ENCODE measurements at regions not wholly inside any gene's neighbourhood (a gene's known extent, or its start where the extent isn't known, plus 50 kb on each side); places are given as distances from the start of the nearest gene placed in this dataset.

DNA sequence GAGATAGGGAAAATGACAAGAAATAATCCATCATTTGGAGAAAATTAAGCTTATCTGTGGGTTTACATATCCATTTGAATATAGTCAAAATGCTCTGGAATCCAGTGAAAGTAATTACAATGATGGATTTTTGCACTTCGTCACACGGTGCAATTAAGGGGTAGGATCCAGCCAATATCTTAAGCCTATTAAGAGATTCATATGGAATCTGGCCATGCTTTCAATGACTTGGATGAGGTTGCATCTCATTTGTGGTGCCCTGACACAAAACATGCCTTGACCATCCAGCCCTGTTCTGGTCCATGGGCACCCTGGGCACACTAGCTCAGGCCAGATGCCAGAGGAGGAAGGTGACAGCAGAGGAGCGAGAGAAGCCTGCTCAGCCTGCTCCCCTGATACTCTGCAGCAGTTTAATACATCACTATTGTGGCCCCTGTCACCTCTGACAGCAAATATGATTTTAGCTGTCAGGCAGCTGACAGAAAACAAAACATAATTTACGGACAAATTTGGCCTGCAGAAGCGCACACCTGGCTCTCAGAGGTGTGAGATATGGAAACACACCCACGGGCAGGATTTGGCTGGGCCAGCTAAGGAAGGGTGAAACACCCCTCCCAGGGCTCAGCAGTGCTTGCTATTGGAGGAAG, 94.1 kb upstream of the ST8SIA3 start:
- Histone ChIP-seq H3K36me3 (ENCODE audit: low read depth) (no peaks in the 10 kb centered on the region), H3K9me3 (no peaks in the 10 kb centered on the region), H3K4me3 (no peak overlapping the region), H3K4me1 (ENCODE audit: low read depth) (no peaks in the 10 kb centered on the region)
- intact Hi-C loops (cut with DNase I, micrococcal nuclease): no loop called here
- no peak for DNase-seq
- ATAC-seq: no peak
- no peak for TF ChIP-seq CTCF (IDR thresholded peaks at IDR 0.05)

GRCh38 chr18:57267368-57267925, 84.9 kb upstream of the ST8SIA3 start:
- DNase-seq: no peak
- H3K4me3 ChIP-seq: no peak overlapping the region
- no peak for ATAC-seq
- no peaks in the 10 kb centered on the region for H3K36me3 ChIP-seq (ENCODE audit: low read depth)
- intact Hi-C loops (cut with DNase I, micrococcal nuclease): no loop called here
- H3K9me3 ChIP-seq: no peaks in the 10 kb centered on the region
- no peak for TF ChIP-seq CTCF (IDR thresholded peaks at IDR 0.05)
- no peaks in the 10 kb centered on the region for H3K4me1 ChIP-seq (ENCODE audit: low read depth)

- TF ChIP-seq CTCF (IDR thresholded peaks at IDR 0.05): no peak
- no peak overlapping the region for H3K4me3 ChIP-seq
- no peaks in the 10 kb centered on the region for H3K36me3 ChIP-seq (ENCODE audit: low read depth)
- no peaks in the 10 kb centered on the region for H3K9me3 ChIP-seq
- DNase-seq (no peak), ATAC-seq (no peak)
- intact Hi-C loops (cut with DNase I, micrococcal nuclease): no loop called here
- H3K4me1 ChIP-seq (ENCODE audit: low read depth): no peaks in the 10 kb centered on the region
Measured at GRCh38 chr18:57269756-57270155, 82.6 kb upstream of the ST8SIA3 start.

DNA sequence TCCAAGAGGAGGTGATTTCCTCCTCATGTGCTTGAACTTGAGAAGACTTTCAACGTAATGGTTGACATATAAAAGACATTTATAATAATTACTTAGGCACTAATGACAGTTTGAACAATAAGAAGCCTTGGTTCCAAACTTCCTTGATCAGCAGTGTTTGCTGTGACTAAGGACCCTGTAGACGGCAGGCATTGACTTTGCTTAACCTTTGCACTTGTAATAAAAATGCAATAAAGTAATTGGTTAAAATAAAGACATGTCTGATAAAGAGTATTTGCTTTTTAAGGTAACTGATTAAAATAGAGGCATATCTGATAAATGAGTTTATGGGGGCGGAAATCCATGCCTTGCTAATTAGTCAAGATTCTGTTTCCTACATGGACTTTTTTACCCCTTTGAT, 82.2 kb upstream of the ST8SIA3 start:
- intact Hi-C loops (cut with DNase I, micrococcal nuclease): no loop called here
- no peak for DNase-seq
- no peak for TF ChIP-seq CTCF (IDR thresholded peaks at IDR 0.05)
- Histone ChIP-seq H3K4me3 (no peak overlapping the region), H3K4me1 (ENCODE audit: low read depth) (no peaks in the 10 kb centered on the region), H3K9me3 (no peaks in the 10 kb centered on the region), H3K36me3 (ENCODE audit: low read depth) (no peaks in the 10 kb centered on the region)
- ATAC-seq: no peak

GRCh38 chr18:57273194-57273593, 79.2 kb upstream of the ST8SIA3 start:
- TF ChIP-seq CTCF (IDR thresholded peaks at IDR 0.05): no peak
- DNase-seq (no peak), ATAC-seq (peak; percentile 37)
- no peaks in the 10 kb centered on the region for H3K4me1 ChIP-seq (ENCODE audit: low read depth)
- intact Hi-C loops (cut with DNase I, micrococcal nuclease): no loop called here
- no peaks in the 10 kb centered on the region for H3K9me3 ChIP-seq
- H3K36me3 ChIP-seq (ENCODE audit: low read depth): no peaks in the 10 kb centered on the region
- no peak overlapping the region for H3K4me3 ChIP-seq
